MG63 (cell line): ENCODE measurements at regions not wholly inside any gene's neighbourhood (a gene's known extent, or its start where the extent isn't known, plus 50 kb on each side); places are given as distances from the start of the nearest gene placed in this dataset.

Experiments used
- DNase-seq: peaks from one replicate; pipeline ENCODE4 v3.0.0-alpha.2; 2020
- H3K27me3 ChIP-seq: fragments of 250-450 bp; sonication (Bioruptor Pico); 2 replicates; pipeline ENCODE4 v1.5.1; 2020; ENCODE audit warnings: mild to moderate bottlenecking, moderate library complexity
- H3K36me3 ChIP-seq: fragments of 250-450 bp; sonication (Bioruptor Pico); 2 replicates; pipeline ENCODE4 v1.5.1; 2020; ENCODE audit warnings: mild to moderate bottlenecking, moderate library complexity
- H3K4me3 ChIP-seq: fragments of 250-450 bp; sonication (Bioruptor Pico); 2 replicates; pipeline ENCODE4 v1.5.1; 2020; ENCODE audit warnings: mild to moderate bottlenecking, moderate library complexity
- H3K9me3 ChIP-seq: fragments of 250-450 bp; sonication (Bioruptor Pico); 2 replicates; pipeline ENCODE4 v1.5.1; 2020; ENCODE audit warnings: mild to moderate bottlenecking, moderate library complexity

DNA sequence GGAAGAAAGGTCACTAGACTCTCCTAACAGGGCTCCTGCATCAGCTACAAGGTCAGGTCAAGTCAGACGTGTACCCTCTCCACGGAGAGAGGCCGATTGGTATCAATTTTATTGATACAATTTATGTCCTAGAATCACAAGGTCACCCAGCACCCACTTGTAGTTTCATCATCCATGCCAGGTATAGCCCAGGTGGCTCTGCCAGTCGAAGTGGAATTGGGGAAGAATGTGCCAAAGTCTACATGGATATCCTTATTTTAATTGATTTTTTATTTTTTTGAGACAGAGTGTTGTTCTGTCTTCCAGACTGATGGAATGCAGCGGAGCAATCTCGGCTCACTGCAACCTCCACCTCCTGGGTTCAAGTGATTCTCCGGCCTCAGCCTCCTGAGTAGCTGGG lies 334.1 kb downstream of the SHANK2 start:
- Histone ChIP-seq H3K9me3 (peaks cover 7% of the 10 kb centered on the region), H3K36me3 (no peaks in the 10 kb centered on the region), H3K4me3 (no peak overlapping the region), H3K27me3 (no peaks in the 10 kb centered on the region)
- no peak for DNase-seq

DNA sequence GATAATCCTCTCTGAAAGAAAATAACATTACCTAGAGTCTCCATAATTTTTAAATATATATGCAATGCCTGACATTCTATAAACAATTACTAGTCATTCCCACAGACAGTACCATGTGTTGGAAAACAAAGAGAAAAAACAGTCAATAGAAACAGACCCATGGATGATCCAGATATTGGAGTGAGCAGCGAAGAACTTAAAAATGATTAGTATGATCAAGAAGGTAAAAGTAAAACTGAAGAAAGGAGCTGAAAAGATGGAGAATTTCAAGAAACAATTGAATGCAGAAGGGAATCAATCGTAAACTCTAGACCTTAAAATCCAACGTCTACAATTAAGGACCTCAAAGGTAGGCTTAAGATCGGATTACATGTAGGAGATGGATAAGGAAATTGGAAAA lies 330.6 kb downstream of the SHANK2 start:
- Histone ChIP-seq H3K27me3 (no peaks in the 10 kb centered on the region), H3K4me3 (no peak overlapping the region), H3K9me3 (peaks cover 7% of the 10 kb centered on the region), H3K36me3 (no peaks in the 10 kb centered on the region)
- DNase-seq, result no peak

DNA sequence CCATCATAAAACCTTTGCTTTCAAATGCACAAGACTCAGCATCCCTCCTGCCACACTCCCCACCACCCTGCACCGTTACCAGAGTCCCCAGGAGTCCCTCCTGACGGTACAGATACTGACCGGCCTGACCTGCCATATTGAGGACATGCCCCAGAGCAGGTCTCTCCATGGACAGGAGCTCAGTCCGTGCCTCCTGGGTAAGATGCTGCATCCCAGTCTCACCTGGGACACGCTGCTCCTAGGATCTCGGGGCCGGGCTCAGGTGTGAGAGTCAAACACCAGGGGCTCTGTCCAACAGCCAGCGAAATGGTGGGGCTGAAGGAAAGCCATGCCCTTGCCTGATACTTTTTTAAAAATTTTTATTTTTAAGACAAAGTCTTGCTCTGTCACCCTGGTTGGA lies 328.3 kb downstream of the SHANK2 start:
- no peaks in the 10 kb centered on the region for H3K36me3 ChIP-seq
- H3K9me3 ChIP-seq, result peaks cover 7% of the 10 kb centered on the region
- H3K27me3 ChIP-seq, result no peaks in the 10 kb centered on the region
- H3K4me3 ChIP-seq, result no peak overlapping the region
- no peak for DNase-seq

DNA sequence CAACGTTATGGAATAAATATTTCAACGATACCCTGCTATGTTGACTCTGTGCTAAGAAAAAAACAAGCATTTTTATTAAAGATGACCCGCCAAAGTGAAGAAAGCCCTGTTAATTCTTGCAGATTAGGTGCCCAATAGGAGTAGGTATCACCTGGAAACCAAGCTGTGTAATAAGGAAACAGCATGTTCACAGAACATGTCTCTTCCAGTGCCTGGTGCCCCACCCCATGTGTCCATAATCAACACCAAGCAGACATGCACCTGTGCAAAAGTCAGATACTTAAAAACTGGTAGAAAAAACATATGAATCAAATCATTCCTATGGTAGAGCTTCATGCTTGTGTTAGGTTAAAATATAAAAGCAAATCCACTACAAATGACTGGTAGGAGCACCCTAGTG lies 327.1 kb downstream of the SHANK2 start:
- peaks cover 7% of the 10 kb centered on the region for H3K9me3 ChIP-seq
- no peak for DNase-seq
- no peak overlapping the region for H3K4me3 ChIP-seq

DNA sequence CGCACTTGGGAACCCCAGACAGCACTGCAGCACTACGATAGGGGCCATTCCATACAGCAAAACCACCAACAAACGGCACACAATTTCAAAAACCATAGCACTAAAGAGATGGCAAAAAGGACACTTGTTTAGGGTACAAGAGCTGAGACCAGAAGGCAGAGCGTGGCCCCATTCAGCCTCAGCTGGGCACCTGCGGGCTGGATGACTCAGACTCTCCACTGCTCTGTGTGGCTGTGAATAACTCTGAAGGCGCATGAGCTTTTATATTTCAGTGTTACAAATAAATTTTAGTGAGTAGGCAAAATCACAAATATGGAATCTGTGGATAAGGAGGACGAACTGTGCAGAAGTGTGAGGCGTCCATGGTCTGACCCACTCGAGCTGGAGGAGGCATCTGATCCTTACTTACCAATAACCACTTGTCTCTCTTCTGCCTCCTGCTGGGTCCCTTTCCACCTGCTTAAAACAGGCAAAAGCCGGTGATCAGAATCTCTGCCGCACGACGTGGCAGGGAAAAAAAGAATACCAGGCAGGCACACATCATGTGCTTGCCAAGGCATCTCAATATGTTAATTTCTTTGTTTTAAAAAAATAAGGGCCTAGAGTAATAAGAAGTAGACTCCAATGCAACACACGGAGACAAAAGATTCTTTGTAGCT lies 325.7 kb downstream of the SHANK2 start:
- Histone ChIP-seq H3K9me3 (peaks cover 4% of the 10 kb centered on the region), H3K36me3 (no peaks in the 10 kb centered on the region)
- no peak for DNase-seq

More for the DNA sequence above, 327.1 kb downstream of the SHANK2 start:
- no peaks in the 10 kb centered on the region for H3K36me3 ChIP-seq
- no peaks in the 10 kb centered on the region for H3K27me3 ChIP-seq

DNA sequence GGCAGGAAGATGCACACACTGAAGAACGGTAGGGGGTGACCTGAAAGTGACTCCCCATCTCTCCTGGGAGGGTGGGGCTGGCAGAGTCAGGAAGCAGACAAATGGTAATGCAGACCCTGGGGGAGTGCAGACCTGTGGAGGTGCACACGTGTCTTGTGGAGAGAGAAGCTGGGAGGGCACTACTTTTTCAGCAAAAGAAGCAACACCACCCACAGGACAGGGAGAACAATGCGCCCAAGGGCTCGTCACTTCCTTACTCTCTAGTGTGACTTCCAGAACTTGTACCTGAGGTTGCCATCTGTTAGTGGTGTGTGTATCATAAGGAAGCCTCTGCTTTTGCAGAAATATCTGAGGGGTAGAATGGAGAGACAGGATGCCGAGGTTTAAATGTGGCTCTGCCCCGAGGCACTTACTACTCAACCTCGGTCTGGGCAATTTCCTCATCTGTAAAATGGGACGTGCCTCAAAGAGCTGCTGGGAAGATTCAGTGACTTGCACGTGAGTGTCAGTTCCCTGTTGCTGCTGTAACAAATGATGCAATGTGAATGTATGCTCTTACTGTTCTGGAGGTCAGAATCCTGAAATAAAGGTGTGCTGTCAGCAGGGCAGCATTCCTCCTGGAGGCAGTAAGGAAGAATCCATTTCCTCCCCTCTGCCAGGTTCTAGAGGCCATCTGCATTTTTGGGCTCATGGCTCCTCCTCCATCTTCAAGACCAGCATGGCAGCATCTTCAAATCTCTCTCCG lies 323.4 kb downstream of the SHANK2 start:
- Histone ChIP-seq H3K27me3 (no peaks in the 10 kb centered on the region), H3K4me3 (no peak overlapping the region), H3K36me3 (no peaks in the 10 kb centered on the region), H3K9me3 (no peaks in the 10 kb centered on the region)
- DNase-seq, result no peak

More for the DNA sequence above, 325.7 kb downstream of the SHANK2 start:
- H3K27me3 ChIP-seq, result no peaks in the 10 kb centered on the region
- no peak overlapping the region for H3K4me3 ChIP-seq

DNA sequence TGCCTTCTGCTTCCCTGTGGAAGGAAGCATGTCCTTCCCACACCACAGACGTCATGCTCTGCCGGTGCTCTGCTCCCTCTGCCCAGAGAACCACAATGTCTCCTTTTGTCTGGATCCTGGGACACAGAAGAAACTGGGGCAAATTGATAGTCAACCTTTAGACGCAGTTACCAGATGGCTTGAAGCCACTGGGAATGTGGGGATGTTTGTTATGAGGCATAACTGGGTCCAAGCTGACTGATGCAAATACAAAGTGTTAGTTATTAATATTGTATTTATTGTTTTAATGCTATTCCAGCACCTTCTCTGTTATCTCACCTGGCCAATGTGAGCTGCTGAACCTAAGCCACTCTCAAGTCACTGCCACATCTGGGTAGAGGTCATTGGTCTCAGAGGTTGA lies 322.2 kb downstream of the SHANK2 start:
- Histone ChIP-seq H3K4me3 (no peak overlapping the region), H3K9me3 (no peaks in the 10 kb centered on the region), H3K36me3 (no peaks in the 10 kb centered on the region), H3K27me3 (no peaks in the 10 kb centered on the region)
- no peak for DNase-seq

DNA sequence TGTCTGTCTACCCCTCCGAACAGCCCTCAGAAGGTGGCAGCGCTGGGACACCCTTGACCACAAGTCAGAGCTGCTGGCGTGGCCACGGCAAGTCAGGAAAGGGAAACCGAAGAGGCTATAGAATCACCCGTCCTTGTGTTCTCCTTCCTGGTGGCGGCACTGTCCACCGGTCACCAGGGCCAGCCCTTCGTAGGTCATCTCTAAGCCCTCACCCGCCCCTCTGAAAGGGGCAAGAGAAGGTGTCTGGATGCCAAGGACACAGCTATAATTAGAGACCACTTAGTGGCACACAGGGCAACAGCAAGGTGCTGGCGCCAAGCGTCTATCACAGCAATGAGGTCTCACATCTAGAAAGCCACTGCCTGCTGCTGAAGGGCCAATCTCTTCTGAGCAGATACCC lies 320.9 kb downstream of the SHANK2 start:
- Histone ChIP-seq H3K4me3 (no peak overlapping the region), H3K9me3 (no peaks in the 10 kb centered on the region), H3K36me3 (no peaks in the 10 kb centered on the region), H3K27me3 (no peaks in the 10 kb centered on the region)
- no peak for DNase-seq

DNA sequence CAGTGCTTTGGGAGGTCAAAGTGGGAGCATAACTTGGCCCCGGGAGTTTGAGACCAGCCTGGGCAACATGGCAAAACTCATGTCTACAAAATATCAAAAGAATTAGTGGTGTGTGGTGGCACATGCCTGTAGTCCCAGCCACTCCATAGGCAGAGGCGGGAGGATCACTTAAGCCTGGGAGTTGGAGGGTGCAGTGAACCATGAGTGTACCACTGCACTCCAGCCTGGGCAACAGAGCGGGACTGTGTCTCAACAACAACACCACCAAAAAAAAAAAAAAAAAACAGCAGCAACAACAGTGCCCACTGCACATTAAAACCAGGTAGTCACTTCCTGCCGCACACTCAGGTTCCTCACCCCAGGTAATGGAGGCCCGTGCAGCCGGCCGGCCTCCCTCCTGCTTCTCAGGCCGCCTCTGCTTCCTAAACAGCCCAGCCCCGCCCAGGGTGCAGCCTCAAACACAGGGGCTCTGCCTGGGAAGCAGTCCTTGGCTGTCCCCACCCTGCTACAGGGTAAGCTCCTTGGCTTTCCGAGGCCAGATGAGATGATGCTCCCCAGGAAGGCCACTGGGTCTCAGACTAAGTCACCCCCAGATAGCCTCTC lies 318.3 kb downstream of the SHANK2 start:
- H3K9me3 ChIP-seq, result no peaks in the 10 kb centered on the region
- H3K27me3 ChIP-seq, result no peaks in the 10 kb centered on the region
- H3K36me3 ChIP-seq, result no peaks in the 10 kb centered on the region
- H3K4me3 ChIP-seq, result no peak overlapping the region
- no peak for DNase-seq

DNA sequence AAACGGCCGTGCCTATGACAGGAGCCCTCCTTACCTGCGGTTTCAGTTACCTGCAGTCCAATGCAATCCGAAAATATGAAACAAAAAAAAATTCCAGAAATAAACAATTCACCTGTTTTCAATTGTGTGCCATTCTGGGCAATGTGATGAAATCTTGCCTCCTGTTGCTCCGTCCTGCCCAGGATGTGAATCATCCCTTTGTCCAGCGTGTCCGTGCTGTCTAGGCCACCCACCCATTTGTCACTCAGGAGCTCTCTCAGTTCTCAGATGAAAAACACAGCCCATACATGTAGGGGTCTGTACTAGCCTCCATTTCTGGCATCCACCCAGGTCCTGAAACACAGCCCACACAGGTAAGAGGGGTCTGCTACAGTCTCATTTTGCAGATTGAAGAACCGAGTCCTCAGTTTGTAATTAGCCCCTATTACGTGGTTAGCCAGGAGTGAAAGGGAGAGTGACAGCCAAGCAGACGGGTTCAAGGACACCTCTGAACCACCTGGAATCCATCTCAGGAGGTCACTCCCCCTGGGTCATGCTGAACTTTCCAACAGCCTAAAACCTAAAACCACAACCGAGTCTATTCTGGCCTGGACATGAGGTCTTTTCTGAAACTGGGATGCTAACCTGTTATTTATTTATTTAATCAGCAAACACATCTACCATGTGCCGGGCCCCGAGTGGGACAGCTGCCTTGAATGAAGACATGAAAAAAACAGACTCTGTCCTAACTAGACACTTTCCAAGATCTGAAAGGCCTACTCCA lies 317.2 kb downstream of the SHANK2 start:
- Histone ChIP-seq H3K27me3 (no peaks in the 10 kb centered on the region), H3K4me3 (no peak overlapping the region), H3K9me3 (no peaks in the 10 kb centered on the region), H3K36me3 (no peaks in the 10 kb centered on the region)
- DNase-seq, result peak; percentile 12

DNA sequence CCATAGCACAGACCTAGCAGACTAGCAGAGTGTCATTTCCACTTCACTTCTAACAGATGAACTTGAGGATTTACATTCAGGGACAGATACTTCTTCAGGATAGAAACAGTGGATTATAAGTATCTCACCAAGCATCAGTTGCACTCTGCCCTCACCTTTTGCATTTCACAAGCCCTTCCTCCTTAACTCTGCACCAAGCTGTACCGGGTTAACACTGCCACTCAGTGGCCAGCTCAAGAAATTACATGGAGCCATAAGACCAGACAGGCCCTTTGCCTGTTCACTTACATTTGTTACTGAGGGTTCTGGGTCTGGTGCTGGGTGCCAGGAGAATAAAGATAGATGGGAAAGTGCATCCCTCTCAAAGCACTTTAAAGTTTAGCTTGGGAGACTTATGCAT lies 309.8 kb downstream of the SHANK2 start:
- Histone ChIP-seq H3K9me3 (peaks cover 11% of the 10 kb centered on the region), H3K36me3 (no peaks in the 10 kb centered on the region), H3K27me3 (no peaks in the 10 kb centered on the region), H3K4me3 (no peak overlapping the region)
- no peak for DNase-seq

DNA sequence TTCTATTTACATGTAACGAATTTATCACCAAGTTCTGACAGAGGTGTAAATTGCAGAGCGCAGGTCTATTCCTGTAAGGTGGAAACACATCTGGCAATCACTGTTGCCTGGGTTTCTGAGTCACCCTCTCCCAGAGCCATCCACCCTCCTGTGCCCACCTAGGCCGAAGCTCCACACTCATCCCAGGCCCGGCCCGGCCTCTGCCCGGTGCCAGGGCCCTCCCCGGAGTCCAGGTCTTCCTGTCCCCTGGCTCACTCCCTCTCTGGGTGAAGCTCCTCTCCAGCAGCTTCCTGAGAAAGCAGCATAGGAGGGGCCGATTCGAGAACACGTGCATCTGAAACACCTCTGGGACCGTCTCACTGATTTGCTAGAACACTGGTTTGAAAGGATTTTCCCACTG lies 308.2 kb downstream of the SHANK2 start:
- Histone ChIP-seq H3K36me3 (no peaks in the 10 kb centered on the region), H3K9me3 (peaks cover 11% of the 10 kb centered on the region), H3K27me3 (no peaks in the 10 kb centered on the region), H3K4me3 (no peak overlapping the region)
- DNase-seq, result no peak

DNA sequence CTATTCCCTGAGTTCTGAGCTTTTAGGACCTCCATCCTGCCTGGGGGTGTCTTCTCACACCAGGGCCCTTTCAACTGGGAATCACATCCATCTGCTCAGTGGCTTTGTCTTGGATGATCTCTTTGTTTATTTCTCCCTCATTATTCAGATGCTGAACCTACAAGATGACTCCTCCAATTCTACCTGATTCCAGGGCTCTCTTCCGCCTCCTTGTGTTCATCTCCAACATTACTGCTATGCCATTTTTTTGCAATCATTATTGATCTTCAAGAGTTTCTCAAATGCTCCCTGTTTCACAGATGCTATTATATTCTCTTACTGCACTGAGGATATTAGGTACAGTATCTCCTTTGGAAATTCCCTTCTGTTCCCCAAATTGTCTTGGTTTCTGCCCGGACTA lies 307.7 kb downstream of the SHANK2 start:
- H3K27me3 ChIP-seq, result no peaks in the 10 kb centered on the region
- no peak overlapping the region for H3K4me3 ChIP-seq
- no peaks in the 10 kb centered on the region for H3K36me3 ChIP-seq
- H3K9me3 ChIP-seq, result peaks cover 11% of the 10 kb centered on the region
- DNase-seq, result no peak

DNA sequence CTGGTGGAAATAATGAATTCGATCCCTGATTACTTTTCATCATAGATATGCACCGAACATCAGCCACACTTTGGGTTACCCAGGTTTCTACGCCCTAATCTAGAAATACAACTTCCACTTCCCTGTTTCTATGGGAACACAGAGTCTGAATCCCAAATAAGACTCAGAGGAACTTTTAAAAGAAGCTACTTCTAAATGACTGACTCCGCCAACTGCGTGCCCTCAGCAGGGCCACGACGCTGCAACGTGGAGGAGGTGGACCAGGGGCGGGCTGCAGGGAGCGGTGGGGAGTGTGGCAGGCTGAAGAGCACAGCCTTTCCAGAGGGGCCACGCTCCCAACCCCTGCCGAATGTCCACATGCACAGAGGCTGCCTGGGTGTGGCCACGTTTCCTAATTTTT lies 304.0 kb downstream of the SHANK2 start:
- no peaks in the 10 kb centered on the region for H3K9me3 ChIP-seq
- no peaks in the 10 kb centered on the region for H3K36me3 ChIP-seq
- DNase-seq, result no peak
- H3K27me3 ChIP-seq, result no peaks in the 10 kb centered on the region
- no peak overlapping the region for H3K4me3 ChIP-seq

DNA sequence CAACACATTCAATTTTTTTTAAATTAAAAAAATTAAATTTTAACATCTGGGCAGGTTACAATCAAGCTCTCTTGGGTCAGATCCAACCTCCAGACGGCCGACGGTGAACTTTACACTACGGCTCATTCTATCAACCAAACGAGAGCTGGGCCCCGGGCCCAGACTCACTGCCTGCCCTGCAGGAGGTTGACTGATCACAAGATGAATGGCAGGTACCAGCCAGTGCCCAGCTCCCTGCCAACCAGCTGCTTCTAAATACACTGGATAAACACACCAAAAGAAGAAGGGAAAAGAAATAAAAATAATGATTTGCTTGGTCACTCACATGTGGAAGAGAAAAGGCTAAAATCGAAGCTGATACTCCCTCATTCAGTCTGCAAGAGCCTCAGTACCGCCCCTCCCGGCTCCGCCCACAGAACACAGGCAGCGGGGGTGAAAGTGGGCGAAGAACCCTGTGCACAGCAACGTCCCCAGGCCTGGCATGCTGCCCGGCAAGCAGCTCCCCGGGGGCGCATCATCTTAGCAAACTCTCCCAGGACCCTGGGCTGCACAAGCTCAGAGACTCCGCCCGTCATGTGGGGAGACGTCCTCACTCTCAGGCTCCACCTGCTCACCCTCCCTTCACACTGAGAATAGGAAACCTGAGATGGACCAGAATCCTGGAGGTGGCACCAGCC lies 303.4 kb downstream of the SHANK2 start:
- Histone ChIP-seq H3K27me3 (no peaks in the 10 kb centered on the region), H3K9me3 (no peaks in the 10 kb centered on the region), H3K4me3 (no peak overlapping the region), H3K36me3 (no peaks in the 10 kb centered on the region)
- no peak for DNase-seq

DNA sequence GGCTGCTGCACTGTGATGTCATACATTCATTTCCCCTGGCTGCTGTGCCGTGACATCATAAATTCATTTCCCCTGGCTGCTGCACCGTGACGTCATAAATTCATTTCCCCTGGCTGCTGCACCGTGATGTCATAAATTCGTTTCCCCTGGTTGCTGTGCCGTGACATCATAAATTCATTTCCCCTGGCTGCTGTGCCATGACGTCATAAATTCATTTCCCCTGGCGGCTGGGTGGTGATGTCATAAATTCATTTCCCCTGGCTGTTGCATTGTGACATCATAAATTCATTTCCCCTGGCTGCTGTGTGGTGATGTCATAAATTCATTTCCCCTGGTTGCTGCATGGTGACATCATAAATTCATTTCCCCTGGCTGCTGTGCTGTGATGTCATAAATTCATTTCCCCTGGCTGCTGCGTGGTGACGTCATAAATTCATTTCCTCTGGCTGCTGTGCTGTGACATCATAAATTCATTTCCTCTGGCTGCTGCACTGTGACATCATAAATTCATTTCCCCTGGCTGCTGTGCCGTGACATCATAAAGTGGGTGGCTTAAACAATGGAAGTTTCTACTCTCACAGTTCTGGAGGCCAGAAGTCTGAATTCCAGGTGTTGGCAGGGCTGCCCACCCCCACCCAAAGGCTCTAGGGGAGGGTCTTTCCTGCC lies 301.1 kb downstream of the SHANK2 start:
- H3K4me3 ChIP-seq, result no peak overlapping the region
- H3K27me3 ChIP-seq, result no peaks in the 10 kb centered on the region
- H3K9me3 ChIP-seq, result no peaks in the 10 kb centered on the region
- no peak for DNase-seq
- no peaks in the 10 kb centered on the region for H3K36me3 ChIP-seq
